22Rv1 (cell line): ENCODE measurements at regions not wholly inside any gene's neighbourhood (a gene's known extent, or its start where the extent isn't known, plus 50 kb on each side); places are given as distances from the start of the nearest gene placed in this dataset.

Experiments used
- CTCF ChIP-seq: fragments of 450-650 bp; IDR thresholded peaks from 2 replicates; pipeline ENCODE4 v1.5.1; 2017; ENCODE audit warnings: mild to moderate bottlenecking
- ZFX ChIP-seq: fragments of 450-650 bp; IDR thresholded peaks from 2 replicates; pipeline ENCODE4 v1.6.1; 2017; ENCODE audit warnings: antibody characterized with exemption, borderline replicate concordance

GRCh38 chr1:218079347-218079746 is 205.7 kb upstream of the RRP15 start:
- TF ChIP-seq CTCF: no peak
- TF ChIP-seq ZFX: no peak
